Inferior parietal cortex (tissue), 1 donor: ENCODE measurements at regions not wholly inside any gene's neighbourhood (a gene's known extent, or its start where the extent isn't known, plus 50 kb on each side); places are given as distances from the start of the nearest gene placed in this dataset.
"Not testable (repeated sequence)": the region's sequence is repeated elsewhere in the genome, so short reads cannot be mapped to it uniquely, and the experiment has no call there.

Experiments
- DNase-seq: peaks from one replicate; pipeline ENCODE4 v3.0.0-alpha.2; 2016; ENCODE audit errors: extremely low spot score

- DNase-seq: no peak
Observed at GRCh38 chr10:62498271-62498670, 124.1 kb downstream of the ZNF365 start.

DNA sequence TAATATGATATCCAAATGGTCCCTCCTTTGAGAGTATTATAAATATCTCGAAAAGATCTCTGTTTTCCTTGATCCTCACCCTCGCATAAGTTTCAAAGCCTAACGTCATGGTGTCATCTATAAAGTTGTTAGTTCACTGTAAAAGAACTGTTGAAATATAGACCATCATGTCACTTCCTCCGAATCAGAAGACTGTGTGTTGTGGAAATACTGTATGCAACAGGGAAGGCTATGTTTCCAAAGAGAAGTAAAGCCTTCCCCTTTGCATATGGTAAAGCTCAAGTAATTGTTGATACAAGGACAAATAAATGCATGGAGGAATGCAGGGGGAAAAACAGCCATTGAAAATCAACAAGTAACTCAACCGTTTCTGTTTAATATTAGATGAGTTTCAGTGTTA is 125.9 kb downstream of the ZNF365 start:
- not testable (repeated sequence) for DNase-seq

- DNase-seq: no peak
Observed at GRCh38 chr10:62501547-62501946, 127.4 kb downstream of the ZNF365 start.

GRCh38 chr10:62502995-62503613 is 128.9 kb downstream of the ZNF365 start:
- no peak for DNase-seq

DNA sequence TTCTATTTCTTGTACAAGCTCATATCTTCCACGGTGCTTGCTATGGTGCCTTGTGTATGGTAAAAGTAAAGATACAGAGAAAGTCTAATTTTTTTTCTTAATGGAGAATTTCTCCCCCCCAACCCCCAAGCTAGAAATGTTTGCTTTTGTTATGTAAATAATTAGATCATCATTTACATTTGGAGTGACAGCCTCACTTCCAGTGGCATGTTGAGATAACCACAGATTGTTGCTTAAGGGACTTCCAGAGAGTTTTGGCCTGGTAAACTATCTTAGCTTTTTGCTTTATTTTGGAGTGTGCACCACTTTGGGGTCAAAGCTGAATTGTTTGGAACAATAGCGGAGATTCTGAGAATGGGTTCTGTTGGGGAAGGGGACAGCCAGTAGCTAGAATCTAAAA is 129.7 kb downstream of the ZNF365 start:
- DNase-seq: no peak

DNA sequence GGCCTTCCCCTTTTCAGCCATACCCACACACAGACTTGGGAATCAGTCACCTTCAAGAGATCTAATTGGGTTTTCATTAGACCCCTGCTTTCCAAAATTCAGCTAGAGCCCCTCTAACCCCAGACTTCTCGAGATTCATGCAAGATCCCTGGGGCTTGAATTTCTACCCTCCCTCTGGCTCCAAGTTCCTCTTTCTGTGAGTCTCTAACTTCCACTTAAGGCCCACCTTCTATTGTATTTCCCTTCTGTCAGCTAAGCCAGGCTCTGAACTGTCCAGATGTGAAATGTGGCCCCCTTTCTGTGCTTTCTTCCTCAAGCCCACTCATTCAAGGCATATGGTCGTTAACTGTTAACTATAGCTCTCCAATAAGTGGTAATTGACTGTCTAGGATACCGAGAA is 132.2 kb downstream of the ZNF365 start:
- DNase-seq: no peak

DNA sequence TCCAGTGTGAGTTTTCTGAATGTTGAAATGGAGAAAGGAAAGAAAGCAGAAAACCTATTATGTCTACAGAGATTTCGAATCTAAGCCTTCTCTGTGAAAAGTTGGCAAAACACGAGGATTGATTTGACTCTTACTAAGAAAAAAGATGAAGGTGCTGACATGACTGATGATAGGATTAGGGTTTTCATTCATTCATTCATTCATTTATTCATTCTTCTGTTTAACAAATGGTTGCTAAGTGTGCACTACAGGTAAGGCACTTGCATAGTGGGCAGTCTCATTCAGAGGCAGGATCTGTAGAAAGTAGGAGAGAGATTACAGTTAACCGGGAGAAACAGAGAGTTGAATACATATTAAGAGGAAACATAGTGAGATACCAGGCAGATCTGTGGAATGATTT is 137.1 kb downstream of the ZNF365 start:
- DNase-seq: no peak

- DNase-seq: no peak
Observed at GRCh38 chr10:62511656-62512055, 137.5 kb downstream of the ZNF365 start.

DNA sequence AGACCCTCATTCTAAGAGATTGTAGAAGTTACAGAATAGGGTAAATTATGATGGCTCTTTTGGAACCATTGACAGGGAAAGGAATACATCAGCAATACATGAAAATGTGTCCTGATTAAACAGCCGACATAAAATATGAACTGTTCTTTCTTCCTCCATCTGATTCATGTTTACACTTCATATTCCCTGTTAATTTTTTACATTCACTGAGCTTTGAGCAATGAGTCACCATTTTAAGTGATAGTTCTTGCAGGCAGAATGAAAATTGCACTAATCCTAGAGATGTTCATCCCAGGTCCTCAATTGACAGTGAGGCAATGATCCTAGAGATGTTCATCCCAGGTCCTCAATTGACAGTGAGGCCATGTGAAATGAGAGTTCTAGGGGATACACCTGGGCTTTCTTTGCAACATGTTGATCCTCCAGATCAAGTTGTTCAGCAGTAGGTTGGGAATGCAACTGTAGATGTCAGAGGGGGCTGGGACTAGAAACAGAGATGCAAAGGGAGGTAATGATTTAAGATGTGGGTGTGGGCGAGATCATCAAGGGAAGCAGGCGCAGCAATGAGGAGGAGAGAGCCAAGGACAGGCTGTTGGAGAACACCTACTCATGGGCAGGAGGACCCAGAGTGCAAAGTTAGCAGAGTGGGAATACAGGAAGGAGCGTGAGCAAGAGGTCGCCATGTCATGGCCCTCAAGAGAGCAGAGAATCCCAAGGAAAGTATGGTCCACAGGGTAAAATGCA is 138.7 kb downstream of the ZNF365 start:
- no peak for DNase-seq

GRCh38 chr10:62514079-62514693 is 140.0 kb downstream of the ZNF365 start:
- no peak for DNase-seq

DNA sequence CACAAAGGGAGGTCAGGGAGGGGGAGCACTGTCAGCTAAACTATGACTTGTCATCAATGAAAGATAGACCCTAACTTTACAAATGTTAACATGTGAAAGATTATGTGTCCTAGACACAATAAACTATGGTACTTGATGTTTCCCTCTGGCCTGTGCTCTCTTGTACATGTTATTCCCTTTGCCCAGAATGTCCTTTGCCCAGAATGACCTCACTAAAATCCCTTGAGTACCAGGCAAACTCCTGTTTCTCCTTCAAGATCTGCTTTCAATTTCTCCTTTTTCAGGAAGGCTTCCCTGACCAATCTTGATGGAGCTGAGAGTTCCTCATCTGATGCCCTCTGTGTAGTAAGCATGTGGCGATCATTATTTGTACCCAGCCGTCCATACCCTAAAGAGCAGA is 143.1 kb downstream of the ZNF365 start:
- no peak for DNase-seq

GRCh38 chr10:62527019-62527827 is 153.1 kb downstream of the ZNF365 start:
- DNase-seq: no peak

GRCh38 chr10:62528441-62528840 is 154.3 kb downstream of the ZNF365 start:
- no peak for DNase-seq

- no peak for DNase-seq
Observed at GRCh38 chr10:62529396-62529795, 155.2 kb downstream of the ZNF365 start.

- no peak for DNase-seq
Observed at GRCh38 chr10:62534031-62534430, 159.9 kb downstream of the ZNF365 start.

- DNase-seq: no peak
Observed at GRCh38 chr10:62538606-62539005, 164.4 kb downstream of the ZNF365 start.

DNA sequence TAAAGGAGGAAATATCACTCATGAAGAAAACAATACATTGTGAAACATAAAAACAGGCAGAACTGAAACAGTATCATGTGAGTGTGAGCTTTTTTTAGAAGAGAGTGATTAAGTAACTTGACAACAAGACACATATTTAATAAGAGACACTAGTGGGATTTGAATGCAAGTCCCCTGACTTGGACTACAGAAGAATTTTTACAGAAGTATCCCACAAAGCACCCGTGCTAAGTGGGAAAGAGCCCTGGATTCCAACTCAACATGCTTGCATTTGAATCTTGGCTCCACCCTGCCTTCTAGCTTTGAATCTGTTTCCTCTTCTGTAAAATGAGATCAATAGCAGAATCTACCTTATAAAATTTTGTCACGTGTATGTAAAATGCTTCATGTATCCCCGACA is 166.2 kb downstream of the ZNF365 start:
- no peak for DNase-seq

- no peak for DNase-seq
Observed at GRCh38 chr10:62541811-62542210, 167.6 kb downstream of the ZNF365 start.

DNA sequence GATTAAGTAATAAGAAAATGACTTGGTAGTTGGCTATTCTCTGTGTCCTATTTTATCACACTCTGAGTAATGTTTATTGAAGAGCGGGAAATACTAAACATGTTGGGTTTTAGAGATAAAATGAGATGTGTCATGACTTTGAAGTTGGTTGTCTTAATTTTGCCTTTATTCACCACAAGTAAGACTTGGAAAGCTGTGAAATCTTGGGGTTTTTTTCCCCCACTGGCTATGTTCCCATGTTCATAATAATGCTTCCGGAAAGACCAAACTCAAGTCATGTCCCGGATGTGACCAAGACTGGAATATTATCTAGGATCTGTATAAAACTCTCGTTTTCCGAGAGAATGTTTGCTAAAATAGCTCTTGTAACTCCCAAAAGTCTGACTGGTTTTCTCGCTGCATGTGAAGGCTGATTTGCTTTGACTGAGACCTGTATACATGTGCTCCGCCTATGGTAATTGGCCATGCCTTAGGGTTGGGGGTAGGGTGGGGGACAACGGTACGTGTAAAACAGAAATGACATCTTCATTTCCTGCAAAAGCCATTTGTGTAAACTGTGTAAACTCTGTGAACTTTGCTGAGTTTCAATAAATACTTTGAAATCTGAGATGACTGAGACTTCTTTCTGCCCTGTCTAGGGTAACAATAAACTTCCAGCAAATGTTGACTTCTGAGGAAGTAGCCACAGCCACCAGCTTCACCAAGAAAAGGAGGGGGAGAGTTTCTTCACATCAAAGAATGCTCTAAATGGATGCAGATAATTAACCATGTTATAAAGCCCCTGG is 169.6 kb downstream of the ZNF365 start:
- no peak for DNase-seq

- DNase-seq: no peak
Observed at GRCh38 chr10:62545160-62546066, 171.2 kb downstream of the ZNF365 start.
